ENCODE measurements at regions not wholly inside any gene's neighbourhood (a gene's known extent, or its start where the extent isn't known, plus 50 kb on each side); places are given as distances from the start of the nearest gene placed in this dataset.
"Not testable (repeated sequence)": the region's sequence is repeated elsewhere in the genome, so short reads cannot be mapped to it uniquely, and the experiment has no call there.

DNA sequence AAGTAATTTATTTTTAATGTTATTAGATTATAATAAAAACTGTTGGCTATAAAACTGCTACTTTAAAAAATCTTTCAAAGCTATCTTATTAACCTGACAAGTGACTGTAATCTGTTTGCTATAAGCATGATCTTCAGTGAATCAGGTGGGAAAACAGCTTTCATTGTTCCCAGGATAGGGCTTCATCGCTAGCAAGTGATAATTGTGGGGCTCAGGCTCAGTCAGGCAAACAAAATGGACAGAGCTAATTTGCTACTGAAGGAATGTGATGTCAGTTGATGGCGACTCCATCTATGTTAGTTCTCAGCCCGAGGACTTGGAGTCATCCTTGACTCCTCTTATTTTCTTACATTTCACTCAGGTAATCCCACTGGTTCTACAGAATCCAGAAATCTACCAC lies 125.0 kb downstream of the RASSF10 start:
- no peak for DNase-seq
- TF ChIP-seq GATA1 (IDR thresholded peaks at IDR 0.05; ENCODE audit: low read depth, low read length) (no peak), POLR2A (IDR thresholded peaks at IDR 0.05; ENCODE audit: low read length) (no peak)

DNA sequence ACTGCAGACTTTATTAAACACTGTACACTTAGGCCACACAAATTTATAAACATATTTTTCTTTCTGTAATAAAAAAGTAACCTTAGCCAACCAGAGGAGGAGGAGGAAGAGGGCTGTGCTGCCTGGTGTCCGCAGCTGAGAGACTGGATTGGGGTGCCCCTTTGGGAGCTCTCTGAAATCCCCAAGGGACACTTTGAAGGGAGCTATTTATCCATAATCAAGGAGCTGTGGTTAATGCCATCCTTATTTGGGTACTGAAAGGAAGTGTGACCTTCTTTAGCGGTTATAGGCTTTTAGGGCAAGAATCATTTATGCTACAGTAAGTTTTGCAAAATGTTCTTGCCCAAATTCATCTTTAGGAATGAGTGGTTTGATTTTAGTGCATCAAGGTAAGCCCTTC lies 125.8 kb downstream of the RASSF10 start:
- no peak for DNase-seq
- TF ChIP-seq POLR2A (IDR thresholded peaks at IDR 0.05; ENCODE audit: low read length) (no peak), GATA1 (IDR thresholded peaks at IDR 0.05; ENCODE audit: low read depth, low read length) (no peak)

DNA sequence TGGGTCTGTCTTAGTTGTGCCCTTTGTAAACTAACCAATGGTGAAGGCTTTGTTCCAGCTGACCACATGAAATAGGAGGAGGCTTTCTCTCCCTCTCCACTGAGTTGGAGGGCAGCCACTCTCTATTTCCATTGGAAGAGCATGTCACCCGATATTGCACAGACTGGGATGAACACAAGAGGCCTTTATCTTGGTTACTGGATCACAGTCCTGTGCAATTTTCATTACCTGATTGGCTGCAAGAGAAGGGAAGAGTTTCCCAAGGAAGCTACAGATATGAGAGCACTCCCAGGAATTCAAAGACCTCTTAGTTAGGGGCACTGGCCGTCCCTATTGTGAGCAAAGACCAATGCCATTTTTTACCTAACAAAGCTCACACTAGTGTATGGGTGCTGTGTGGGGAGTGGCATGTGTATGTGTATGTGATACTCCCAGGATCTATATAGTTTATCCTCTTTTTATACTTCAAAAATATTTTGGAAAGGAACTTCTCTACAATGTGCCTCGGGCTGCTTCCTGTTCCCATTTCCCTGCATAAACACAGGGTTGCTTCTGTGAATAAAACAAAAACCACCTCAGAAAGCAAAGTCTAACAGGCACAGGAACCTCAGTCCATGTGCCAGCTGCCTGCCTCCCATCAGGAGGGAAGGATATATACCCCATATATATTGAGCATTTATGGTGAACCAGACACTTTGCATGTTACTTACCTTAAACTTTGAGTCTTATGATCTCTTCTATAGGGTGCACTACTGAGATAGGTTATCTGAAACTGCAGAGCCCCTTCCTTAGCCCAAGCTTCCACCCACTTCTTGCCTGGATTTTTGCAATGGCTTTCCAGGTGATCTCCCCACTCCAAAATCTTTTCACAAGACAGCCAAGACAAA lies 126.5 kb downstream of the RASSF10 start:
- TF ChIP-seq GATA1 (IDR thresholded peaks at IDR 0.05; ENCODE audit: low read depth, low read length) (no peak), POLR2A (IDR thresholded peaks at IDR 0.05; ENCODE audit: low read length) (no peak)
- no peak for DNase-seq

DNA sequence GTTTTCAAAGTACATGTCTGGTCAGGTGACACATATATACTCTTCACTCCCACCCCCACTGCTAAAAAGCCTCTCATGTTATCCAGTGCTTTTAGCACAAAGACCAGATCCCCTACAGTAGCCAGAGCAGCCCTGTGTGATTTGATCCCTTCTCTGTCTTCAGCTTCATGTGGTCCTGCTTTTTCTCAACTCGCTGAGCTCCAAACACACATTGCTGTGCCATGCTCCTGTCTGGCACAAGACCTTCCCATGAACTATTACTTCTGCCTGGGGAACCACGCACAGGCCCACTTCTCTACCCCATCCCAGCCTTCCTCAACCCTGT lies 127.1 kb downstream of the RASSF10 start:
- TF ChIP-seq GATA1 (IDR thresholded peaks at IDR 0.05; ENCODE audit: low read depth, low read length) (no peak), POLR2A (IDR thresholded peaks at IDR 0.05; ENCODE audit: low read length) (no peak)
- no peak for DNase-seq

DNA sequence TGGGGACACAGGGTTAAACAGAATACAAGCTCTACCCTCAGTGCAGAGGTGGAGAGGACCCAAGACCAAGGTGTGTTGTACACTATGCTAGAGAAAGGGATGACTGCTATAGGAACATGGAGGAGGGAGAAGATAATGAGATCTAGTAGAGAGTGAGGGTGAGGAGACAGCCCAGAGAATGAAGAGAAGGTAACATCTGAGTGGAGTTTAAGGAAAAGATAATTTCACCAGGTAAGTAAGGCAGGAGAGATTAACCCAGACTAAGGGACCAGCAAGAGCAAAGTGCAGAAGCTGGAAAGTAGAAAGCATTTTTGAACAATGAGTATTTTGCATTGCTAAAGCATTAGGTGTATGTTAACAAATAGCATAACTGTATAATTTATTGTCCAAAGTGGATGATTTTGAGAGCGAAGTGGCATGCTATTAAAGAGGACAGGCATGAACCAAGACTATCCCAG lies 128.8 kb downstream of the RASSF10 start:
- TF ChIP-seq POLR2A (IDR thresholded peaks at IDR 0.05; ENCODE audit: low read length) (no peak), GATA1 (IDR thresholded peaks at IDR 0.05; ENCODE audit: low read depth, low read length) (no peak)
- no peak for DNase-seq

DNA sequence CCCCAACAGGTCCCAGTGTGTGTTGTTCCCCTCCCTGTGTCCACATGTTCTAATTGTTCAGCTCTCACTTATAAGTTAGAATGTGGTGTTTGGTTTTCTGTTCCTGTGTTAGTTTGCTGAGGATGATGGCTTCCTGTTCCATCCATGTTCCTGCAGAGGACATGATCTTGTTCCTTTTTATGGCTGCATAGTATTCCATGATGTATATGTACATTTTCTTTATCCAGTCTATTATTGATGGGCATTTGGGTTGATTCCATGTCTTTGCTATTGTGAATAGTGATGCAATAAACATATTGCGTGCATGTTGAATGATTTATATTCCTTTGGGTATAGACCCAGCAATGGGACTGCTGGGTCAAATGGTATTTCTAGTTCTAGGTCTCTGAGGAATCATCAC lies 130.0 kb downstream of the RASSF10 start:
- DNase-seq, result not testable (repeated sequence)

DNA sequence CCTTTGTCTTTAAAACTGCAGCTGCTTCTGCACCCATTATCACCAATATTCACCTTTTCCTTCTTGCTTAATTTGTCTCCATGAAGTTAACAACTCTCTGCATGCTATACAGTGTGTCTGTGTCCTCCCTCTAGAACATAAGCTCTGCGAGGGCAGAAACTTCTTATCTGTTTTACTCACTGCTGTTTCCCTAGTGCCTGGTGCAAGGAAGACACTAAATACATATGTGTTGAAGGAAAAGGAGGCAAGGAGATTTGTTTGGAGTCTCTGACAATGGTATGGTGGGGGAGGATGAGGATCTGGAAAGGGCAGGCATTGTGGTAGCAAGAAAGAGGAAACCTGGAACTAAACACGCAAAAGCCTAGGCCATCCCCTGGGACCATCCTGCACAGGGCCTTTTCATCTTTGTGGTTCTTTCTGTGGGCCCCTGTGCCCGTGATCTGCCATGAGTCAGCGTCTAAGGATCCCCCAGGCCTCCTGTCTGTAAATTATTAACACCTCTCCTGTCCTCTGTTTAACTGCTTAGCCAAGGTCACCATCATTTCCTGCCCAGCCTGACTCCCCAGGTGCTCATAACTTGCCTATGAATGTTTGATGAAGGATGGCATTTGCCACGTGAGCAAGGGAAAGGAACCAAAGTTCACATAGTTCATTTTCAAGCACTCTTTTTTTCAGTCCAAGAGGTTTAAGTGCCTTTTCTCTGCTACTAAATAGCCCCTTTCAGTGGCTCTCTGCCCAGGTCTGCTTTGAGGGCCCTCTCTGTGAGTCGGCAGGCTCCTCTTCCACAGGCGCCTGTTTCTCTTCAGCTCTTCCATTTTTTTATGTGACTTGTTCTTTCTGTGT lies 131.1 kb downstream of the RASSF10 start:
- no peak for DNase-seq
- TF ChIP-seq POLR2A (IDR thresholded peaks at IDR 0.05; ENCODE audit: low read length) (no peak), GATA1 (IDR thresholded peaks at IDR 0.05; ENCODE audit: low read depth, low read length) (no peak)

- TF ChIP-seq GATA1 (IDR thresholded peaks at IDR 0.05; ENCODE audit: low read depth, low read length) (no peak), POLR2A (IDR thresholded peaks at IDR 0.05; ENCODE audit: low read length) (no peak)
- no peak for DNase-seq
These were observed 131.9 kb downstream of the RASSF10 start for GRCh38 chr11:13140873-13141655.

DNA sequence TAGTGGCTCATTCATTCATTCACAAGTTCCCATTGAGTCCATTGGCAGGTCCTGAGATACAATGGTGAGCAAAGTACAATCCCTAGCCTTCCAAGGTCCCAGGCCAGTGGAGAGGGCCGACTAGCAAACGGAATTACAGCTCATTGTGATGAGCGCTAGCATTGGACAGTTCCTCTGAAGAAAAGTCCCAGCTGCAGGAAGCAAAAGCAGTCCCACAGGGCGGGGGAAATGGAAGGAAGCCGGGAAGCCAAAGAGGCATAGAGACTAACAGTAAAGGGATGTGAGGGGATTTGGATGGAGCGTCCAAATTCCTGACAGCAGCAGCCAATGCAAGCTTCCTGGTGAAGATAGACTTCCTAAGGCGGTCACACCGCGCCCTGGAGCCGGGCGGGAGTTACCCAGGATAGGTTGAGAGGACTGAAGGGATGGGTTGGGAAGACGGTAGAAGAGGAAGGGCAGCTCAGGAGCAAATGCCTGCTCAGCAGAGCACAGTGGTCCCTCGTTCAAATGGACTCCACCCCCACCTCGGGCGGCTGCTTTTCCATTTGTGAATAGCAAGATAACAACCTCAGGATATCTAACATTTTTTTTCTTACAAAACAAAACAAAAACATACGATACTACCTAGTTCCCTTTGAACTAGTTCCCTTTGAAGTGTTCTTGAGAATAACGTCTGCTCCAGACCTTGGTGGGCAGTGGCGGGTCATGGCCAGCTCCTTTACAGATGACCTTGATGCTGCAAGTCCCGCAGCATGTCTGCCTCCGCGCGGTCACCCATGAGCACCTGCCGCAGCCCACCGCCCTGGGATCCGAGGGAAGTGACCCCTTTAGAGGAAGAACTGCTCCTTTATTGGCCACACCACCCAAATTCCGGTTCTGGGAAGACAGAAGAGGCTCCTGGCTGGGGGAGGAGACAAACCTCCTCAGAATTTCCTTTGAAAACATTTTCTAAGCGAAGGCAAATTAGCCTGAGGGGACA lies 132.9 kb downstream of the RASSF10 start:
- DNase-seq, result no peak
- TF ChIP-seq GATA1 (IDR thresholded peaks at IDR 0.05; ENCODE audit: low read depth, low read length), result no peak
- TF ChIP-seq POLR2A (IDR thresholded peaks at IDR 0.05; ENCODE audit: low read length), result no peak

GRCh38 chr11:13143486-13144297 lies 133.9 kb upstream of the BMAL1 start:
- no peak for TF ChIP-seq POLR2A (IDR thresholded peaks at IDR 0.05; ENCODE audit: low read length)
- no peak for TF ChIP-seq GATA1 (IDR thresholded peaks at IDR 0.05; ENCODE audit: low read depth, low read length)
- no peak for DNase-seq

GRCh38 chr11:13145461-13145860 lies 132.1 kb upstream of the BMAL1 start:
- DNase-seq, result no peak
- TF ChIP-seq GATA1 (IDR thresholded peaks at IDR 0.05; ENCODE audit: low read depth, low read length) (no peak), POLR2A (IDR thresholded peaks at IDR 0.05; ENCODE audit: low read length) (no peak)

GRCh38 chr11:13149991-13150390 lies 127.6 kb upstream of the BMAL1 start:
- DNase-seq, result no peak
- TF ChIP-seq GATA1 (IDR thresholded peaks at IDR 0.05; ENCODE audit: low read depth, low read length) (no peak), POLR2A (IDR thresholded peaks at IDR 0.05; ENCODE audit: low read length) (no peak)

Data from erythroblast (primary cell).